8988T (cell line): ENCODE measurements at regions not wholly inside any gene's neighbourhood (a gene's known extent, or its start where the extent isn't known, plus 50 kb on each side); places are given as distances from the start of the nearest gene placed in this dataset.

Experiments
- DNase-seq: peaks from one replicate; pipeline ENCODE4 v3.0.0; 2011

DNA sequence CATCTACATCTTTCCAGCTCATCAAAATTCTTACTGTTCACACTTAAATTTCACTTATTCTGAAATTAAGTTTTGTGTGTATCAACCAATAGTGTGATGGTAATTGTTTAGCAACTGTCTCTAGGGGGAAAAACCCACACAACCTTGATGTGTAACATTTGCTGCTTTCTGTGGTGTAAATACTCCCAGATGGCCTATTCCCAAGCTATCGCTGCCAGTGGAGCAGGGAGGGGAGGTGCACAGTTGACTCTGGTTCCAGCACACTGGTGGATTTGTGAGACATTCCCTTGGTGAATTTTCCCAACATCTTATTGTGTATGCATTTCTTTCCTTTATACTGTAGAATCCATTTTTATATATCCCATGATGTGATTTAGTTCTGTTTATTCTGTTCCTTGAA is 275.9 kb upstream of the SHH start:
- DNase-seq = no peak

DNA sequence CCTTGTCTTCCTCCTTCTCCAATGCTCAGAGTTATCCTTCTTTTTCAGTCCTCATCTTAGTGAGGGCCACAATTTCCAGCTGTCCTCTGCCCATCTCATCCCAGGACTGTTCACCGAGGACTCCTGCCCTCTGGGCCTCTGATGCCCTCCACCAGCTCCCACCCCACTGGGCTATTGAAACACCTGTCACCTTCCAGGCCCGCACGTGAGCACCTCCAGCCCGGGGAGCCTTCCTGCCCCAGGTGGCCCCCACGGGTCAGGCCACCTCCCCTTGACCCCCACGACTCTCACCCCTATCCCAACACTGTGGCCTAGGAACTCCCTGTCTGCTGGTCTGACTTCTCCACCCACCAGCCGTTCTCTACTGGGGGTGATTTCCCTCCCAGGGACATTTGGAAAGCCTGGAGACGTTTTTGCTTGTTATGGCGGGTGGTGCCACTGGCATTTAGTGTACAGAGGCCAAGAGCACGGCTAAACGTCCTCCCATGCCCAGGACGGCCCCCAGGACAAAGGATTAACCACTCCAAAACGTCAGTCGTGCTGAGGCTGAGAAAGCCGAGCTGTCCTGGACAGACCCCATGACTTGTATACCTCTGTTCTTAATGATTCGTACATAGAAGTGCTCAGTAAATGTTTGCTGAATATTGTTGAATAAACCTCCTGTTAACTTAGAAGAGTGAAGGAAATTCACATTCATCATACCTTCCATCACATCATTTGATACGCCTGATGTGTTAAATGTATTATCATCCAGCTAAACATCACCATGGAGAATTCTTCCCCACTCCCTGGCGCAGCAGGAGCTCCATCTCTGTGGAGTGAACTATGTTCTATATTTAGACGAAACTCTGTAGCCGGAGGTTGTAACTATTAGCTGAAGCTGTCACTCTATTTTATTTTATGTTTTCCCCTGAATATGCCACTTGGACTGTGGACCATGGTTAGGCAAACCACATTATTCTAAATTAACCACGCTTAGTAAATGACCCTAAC is 270.1 kb upstream of the SHH start:
- DNase-seq = no peak

DNA sequence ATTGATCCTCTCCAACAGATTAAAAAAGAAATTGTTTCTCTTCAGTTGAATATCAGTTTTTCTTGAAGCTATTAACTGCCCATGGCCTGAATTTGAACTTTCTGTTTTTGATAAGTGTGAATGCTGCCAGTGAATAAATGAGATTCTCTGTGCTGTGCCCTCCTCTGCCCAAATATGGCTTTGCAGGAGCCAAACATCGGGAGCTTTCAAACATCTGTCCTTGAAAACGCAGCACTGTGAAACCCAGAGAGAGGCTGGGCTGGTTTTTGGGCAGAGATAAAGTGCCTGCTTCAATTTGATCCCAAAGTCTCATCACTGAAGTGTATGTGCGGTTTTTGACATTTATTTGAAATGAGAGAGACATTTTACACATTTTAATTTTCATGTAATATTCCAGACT is 268.3 kb upstream of the SHH start:
- no peak for DNase-seq

DNA sequence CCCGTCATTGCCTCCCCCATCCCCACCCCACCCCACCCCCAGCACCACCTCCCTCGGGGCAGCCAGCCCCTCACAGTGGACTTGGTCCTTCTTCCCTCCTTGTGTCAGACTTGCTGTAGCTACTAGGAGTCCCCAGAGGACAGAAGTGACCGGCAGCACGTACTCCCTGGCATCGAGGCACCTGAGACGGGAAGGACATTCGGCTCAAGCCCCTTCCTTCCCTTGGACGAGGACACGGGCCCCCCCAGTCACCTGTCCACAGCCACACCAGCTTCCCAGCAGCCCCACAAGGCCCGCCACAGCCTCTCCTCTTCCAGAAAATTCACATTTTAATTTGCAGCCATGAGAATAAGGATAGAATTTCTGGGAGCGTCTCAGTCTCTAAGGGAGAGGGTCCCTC is 267.8 kb upstream of the SHH start:
- DNase-seq = no peak

DNA sequence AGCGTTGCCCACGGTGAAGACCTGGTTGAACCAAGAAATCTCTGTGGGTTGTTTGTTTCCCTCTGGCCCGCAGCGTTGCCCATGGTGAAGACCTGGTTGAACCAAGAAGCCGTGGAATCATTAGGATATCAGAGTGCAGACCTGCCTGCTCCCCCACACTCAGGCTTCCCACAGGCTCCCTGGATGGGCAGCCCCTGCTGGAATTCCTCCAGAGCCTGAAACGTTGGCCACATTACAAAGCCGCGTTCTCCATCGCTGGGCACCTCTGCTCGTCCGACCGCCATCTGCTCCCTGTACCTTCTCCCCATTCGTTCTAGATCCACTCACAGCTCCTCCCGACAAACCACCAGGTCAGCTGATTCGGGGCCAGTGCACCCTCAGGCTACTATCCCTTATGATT is 266.9 kb upstream of the SHH start:
- DNase-seq = no peak

DNA sequence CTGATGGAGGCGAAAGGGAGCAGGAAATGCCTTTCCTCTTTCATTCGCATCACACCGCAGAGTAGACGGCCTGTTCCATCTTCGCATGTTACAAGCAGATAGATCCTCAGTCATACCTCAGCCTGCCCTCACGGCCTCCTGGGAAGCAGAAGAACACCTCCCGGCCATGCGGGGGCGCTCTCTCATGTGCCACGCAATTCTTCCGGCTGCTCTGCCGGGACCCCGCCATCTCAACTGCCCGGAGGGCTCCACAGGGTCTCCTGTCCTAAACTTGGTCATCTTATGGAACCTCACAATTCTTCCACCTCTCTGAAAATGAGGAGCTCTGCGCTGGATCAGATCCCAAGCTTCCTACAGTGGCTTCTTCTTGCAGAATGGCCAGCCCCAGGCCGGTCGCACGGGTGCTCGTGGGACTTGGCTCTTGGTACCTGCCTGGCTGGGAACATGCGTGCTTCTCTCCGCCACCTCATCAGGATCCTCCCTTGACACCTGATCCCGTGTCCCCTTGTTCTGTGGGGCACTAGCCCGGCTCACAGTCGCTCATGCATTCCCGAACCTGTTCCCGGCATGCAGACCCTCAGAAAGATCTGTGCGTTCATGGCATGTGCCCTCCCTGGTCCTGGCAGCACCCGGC is 262.8 kb upstream of the SHH start:
- DNase-seq = no peak

DNA sequence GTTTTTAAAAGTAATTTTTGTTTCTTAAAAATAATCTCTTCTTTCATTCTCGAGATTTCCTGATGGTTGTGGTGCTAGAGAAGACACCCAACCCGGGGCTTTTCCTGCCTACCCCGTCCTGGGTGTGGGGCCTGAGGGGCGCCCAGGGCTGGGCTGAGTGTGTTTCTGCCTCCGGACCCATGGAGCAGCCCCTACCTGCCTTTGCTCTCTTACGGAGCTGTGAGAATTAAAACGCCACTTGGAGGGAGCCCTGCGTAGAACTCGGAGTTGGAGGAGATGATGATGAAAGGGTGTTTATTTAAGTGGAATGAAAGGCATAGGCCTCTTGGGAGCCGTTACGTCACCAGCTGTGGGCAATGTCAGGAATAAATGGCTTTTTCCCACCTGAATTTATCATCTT is 261.8 kb upstream of the SHH start:
- DNase-seq = no peak

DNA sequence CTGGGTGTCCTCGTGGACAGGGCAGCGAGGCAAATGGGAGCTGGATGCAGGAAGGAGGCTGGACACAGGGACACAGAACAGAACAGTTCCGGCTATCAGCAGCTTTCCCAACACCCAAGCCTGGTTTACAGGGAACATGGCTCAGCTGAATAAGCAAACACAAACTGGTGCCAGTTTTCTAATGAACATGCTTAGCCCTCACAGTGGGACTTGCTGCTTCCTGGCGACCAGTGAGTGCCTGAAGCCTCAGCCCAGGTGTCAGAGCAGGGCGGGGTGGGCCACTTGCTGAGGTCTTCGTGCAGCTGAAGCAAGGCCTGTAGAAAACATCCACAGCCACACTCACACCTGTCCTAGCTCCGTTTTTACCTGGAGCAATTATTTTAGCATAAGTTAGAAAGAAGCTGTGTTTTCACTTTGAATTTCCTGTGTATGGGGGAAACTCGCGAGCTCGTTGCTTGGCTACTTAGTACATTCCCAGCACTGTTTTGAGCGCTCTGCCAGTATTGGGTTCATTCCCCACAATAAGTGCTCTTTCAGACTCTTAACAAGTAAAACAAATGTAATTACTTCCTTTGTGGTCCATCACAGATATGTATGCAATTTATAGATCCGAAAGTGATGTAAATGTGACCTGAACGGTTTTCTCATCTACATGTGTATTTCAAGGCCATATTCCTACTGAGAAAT is 261.2 kb upstream of the SHH start:
- no peak for DNase-seq

DNA sequence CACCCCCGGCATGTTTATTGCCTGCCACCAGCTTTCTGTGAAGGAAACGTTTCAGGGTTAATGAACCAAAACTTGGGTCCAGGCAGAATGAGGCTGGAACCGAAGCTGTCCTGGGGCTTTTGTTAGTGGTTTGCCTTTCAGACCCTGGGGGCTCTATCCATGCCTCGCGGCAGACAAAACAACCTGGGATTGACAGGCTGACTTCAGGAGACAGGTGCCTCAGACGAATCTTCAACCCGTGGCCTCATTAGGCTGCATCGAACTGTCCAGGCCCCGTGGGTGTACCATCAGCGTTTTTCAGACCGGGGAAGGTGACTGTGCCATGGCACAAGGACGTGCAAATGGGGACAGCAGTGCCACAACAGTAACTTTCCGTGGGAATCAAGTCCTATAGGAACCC is 259.3 kb upstream of the SHH start:
- no peak for DNase-seq

DNA sequence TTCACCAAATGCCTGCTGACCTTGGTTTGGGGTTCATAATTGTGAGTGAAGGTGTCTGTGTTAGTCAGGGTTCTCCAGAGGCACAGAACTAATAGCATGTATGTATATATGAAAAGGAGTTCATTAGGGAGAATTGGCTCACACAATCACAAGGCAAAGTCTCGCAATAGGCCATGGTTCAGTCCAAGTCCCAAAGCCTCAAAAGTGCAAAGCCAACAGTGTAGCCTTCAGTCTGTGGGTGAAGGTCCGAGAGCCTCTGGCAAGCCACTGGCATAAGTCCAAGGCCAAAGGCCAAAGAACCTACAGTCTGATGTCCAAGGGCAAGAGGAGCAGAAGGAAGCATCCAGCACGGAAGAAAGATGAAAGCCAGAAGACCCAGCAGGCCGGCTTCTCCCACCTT is 257.6 kb upstream of the SHH start:
- DNase-seq = no peak

DNA sequence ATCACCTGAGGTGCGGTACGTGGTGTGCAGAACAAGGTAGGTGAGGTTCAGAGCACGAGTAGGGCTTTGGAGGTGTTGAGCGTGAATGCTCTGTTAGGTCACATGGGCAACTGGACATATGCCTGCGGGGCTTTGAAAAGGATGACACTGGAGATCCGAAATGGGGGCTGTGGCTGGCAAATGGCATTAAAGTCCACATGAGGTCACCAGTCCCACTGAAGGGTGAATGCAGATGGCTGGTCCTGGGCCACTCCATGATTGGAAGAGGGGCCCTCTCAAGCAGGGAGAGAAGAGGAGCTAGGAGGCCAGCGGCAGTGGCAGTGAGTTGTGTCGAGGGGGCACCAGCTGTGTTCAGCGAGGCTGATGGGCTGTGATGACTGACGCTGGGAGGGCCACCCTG is 254.9 kb upstream of the SHH start:
- no peak for DNase-seq

DNA sequence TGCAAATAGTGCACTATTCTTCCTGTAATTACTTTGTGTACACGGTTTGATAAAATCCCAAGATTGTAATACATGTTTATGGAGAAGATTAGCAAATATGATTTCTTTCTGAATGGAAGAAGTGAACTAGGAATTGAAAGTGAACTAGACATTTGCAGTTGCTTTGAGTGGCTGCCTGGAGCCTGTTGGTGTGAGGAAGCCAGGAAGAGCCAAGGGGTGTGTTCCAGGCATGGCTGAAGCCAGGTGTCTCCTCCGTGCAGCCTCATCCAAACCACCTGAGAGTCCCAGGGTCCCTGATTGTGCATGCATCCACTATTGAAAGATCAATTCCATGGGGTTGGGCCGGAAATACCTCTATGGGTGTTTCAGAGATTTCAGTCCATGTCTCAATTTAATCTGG is 253.1 kb upstream of the SHH start:
- DNase-seq = no peak

DNA sequence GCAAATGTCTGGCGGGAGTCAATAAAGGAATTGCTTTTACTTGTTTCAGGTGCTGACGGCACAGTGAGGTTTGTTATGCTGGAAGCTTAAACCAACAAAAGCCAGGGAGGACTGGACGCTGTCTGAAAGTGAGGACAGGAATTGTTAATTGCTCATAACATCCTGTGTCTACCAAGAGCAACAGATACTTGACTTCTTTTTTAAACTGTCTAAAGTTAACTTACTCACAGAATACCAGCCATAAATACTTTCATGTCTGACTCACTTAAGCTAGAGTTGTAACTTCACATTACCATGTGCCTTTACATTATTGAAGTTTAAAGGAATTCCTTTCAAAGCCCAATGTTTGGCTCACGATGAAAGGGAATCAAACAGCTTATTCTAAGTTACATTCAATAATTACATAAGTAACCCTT is 252.7 kb upstream of the SHH start:
- no peak for DNase-seq

DNA sequence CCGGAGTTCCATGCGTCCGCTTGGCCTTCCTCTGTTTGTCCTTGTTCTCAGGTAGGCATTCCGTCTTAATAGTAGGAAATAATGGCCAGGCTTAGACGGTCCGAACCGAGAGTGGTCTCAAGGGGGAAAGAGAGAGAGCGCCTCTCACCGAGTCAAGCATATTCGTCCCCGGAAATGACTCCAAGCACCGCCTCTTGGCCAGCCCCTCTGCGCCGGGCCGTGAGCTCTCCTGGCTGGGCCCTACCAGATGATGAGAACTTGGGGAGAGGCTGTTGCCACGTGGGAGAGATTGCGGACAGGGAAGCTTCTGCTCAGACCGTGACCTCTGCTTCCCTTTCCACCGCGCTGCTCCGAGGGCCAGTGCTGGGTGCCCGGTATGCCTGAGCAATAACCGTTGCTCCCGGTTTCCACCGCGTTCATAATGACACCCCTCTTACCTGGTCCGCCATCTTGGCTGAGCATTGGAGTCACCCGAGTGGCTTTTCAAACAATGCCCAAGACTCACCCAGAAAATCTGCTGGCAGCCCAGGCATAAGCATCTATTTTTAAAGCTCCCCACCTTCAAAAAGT is 251.1 kb upstream of the SHH start:
- DNase-seq = no peak

DNA sequence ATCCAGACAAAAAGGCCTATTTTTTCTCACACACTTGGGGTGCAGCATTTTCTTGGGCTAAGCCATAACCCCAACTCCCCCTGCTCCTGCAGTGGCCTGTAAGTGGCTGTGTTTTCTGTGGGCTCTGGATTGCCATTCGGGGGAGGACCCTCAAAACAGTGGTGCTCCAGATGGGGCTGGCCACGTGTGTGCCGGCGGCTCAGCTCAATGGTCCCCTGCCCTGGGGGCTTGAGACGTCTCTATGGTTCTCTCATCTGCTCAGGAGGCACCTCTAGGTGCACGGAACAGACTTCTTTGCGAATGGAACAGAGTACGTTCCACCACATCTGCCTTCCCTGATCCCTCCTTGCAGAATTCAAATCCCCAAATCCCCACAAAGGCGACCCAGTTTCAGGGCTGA is 250.0 kb upstream of the SHH start:
- DNase-seq = no peak

DNA sequence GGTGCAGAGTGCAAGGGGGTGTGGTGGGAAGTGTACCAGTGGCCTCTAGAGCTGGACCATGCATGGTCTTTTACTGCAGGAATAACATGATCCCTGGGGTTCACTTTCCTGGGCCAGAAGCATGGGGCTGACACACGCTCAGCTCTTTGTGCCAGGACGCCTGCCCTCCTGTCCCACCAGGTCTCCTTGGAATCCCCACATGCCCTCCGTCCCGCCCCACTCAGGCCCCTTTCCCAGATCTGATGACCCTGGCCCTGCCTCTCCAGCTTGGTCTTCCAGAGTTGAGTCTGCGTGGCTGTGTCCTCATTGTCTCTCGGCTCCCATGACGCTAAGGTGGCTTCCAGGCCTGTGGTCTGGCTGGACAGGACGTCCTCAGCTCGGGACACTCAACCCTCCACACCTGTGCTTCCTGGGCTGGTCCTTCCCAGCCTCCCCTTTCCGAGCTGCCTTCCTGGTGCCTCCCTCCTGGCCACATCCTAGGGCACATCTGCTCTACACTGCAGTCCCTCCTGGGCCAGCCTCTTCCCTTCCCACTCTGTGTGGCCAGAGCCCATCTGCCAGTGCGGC is 249.5 kb upstream of the SHH start:
- DNase-seq = no peak

DNA sequence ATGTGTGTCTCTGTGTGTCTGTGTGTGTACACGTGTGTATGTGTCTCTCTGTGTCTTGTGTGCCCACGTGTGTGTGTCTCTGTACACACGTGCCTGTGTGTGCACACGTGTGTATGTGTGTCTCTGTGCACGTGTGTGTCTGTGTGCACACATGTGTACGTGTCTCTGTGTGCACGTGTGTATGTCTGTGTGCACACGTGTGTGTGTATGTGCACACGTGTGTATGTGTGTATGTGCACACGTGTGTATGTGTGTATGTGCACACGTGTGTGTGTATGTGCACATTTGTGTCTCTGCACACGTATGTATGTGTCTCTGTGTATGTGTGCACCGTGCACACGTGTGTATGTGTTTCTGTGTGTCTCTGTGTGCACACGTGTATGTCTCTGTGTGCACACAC is 248.7 kb upstream of the SHH start:
- no peak for DNase-seq

DNA sequence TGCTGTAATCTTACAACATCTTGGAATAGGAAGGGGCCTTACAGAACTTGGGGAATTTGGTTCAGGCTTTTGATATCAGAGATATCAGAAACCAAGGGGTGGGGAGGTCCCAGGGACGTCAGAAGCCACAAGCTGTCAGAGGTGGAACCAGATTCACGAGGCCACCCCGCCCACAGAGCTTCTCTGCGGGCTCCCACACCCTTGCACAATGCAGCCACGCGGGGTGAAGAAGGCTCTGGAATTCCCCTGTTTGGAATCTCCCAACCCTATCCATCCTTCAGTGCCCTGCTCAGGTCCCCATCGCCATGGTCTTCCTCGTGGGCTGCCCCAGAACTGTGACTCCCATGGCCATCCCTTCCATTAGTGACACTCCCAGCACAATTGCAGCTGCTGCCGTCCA is 247.1 kb upstream of the SHH start:
- no peak for DNase-seq

DNA sequence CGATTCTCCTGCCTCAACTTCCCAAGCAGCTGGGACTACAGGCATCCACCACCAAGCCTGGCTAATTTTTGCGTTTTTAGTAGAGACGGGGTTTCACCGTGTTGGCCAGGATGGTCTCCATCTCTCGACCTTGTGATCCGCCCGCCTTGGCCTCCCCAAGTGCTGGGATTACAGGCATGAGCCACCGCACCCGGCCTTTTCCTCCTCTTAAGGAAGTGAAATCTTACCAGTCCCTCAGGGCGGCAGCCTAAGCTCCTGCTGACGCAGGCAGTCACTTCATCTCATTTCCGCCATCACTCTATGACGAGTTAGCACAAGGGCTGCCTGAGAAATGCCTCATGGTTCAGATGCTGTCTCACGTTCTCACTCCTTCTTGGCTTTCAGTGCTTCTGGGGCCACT is 246.0 kb upstream of the SHH start:
- no peak for DNase-seq

DNA sequence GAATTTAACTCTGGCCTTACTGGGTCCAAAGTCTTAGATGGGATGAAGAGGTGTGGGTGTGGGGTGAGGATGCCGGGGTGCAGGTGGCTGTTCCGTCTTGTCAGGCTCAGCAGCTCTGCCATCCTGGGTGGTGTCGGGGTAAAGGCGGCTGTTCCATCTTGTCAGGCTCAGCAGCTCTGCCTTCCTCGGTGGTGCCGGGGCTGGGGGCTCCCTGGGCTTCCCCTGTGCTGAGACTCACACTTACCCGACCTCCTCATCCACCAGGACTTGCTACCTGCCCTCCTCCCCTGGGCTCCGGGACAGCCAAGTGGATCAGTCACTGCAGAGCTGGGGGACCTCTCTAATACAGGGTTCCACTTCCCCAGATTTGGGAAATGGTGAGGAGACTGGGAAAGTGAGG is 244.3 kb upstream of the SHH start:
- DNase-seq = no peak

DNA sequence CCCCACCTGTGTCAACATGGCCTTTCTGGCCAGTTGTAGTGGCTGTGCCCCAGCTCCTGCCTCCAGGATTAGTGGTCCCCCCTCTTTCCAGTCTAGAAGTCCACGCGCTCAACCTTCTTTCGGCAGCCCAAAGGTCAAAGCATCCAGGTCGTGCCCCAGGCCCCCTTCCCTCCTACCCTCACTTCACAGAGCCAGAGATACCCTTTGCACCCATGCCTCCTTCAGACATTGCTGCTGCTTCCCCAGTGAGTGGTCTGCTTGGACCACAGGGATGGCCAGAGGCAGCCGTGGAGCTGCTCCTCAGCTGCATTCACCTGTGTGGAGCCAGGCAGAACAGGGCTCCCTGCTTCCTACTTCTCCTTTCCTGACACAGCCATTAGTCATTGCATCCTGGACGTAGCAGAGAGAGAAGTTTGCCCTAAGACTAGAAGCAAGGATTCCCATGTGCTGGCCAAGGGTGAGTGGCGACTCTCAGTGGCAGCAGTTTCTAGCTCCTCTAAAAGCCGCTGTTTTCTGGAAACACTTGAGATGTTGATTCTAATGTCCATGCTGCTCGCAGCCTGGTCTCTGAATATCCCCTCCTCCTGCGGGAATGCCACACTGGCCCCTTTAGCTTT is 243.1 kb upstream of the SHH start:
- no peak for DNase-seq

DNA sequence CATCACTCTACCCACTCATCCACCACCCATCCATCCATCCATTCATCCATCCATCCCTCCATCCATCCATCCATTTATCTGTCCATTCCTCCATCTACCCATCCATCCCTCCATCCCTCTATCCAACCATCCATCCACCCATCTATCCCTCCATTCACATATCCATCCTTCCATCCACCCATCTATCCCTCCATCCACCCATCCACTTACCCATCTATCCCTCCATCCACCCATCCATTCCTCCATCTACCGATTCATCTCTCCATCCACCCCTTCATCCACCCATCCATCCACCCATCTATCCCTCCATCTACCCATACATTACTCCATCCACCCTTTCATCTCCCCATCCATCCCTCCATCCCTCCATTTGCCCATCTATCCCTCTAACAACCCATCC is 239.6 kb upstream of the SHH start:
- no peak for DNase-seq
